Inflammatory macrophage treated with lipopolysaccharide for 1 hour (primary cell): ENCODE measurements at regions not wholly inside any gene's neighbourhood (a gene's known extent, or its start where the extent isn't known, plus 50 kb on each side); places are given as distances from the start of the nearest gene placed in this dataset.
"Not testable (repeated sequence)": the region's sequence is repeated elsewhere in the genome, so short reads cannot be mapped to it uniquely, and the experiment has no call there.

Source experiments
- DNase-seq, 2 donors: peaks; one replicate each; pipeline ENCODE4 v3.0.0-alpha.2; 2020 to 2022

GRCh38 chr14:51351997-51352396 is 112.0 kb downstream of the TMX1 start:
- no peak for DNase-seq

GRCh38 chr14:51353901-51354300 is 113.9 kb downstream of the TMX1 start:
- no peak for DNase-seq

- DNase-seq, result no peak
Measured at GRCh38 chr14:51354846-51355245, 114.8 kb downstream of the TMX1 start.

- DNase-seq, result no peak
Measured at GRCh38 chr14:51356381-51356780, 116.3 kb downstream of the TMX1 start.

GRCh38 chr14:51357250-51357649 is 117.2 kb downstream of the TMX1 start:
- no peak for DNase-seq

GRCh38 chr14:51360592-51360991 is 120.5 kb downstream of the TMX1 start:
- DNase-seq, result no peak

GRCh38 chr14:51365241-51365965 is 125.4 kb downstream of the TMX1 start:
- DNase-seq, result no peak

GRCh38 chr14:51366460-51366859 is 126.4 kb downstream of the TMX1 start:
- DNase-seq, result not testable (repeated sequence)

GRCh38 chr14:51366866-51367599 is 127.0 kb downstream of the TMX1 start:
- not testable (repeated sequence) for DNase-seq

- DNase-seq, result no peak
Measured at GRCh38 chr14:51367600-51367931, 127.5 kb downstream of the TMX1 start.

GRCh38 chr14:51368721-51369163 is 128.7 kb downstream of the TMX1 start:
- DNase-seq, result no peak

GRCh38 chr14:51369814-51370213 is 129.8 kb downstream of the TMX1 start:
- DNase-seq, result peak; percentile 2 to 33

- no peak for DNase-seq
Measured at GRCh38 chr14:51370758-51371386, 130.8 kb downstream of the TMX1 start.

- DNase-seq, result not testable (repeated sequence)
Measured at GRCh38 chr14:51377186-51377585, 137.1 kb downstream of the TMX1 start.

- no peak for DNase-seq
Measured at GRCh38 chr14:51382506-51382905, 142.5 kb downstream of the TMX1 start.

GRCh38 chr14:51386411-51386810 is 146.4 kb downstream of the TMX1 start:
- DNase-seq, result no peak

GRCh38 chr14:51386983-51387735 is 147.1 kb downstream of the TMX1 start:
- DNase-seq, result peak in 1 of 2 donors; percentile 8

- DNase-seq, result no peak
Measured at GRCh38 chr14:51392416-51392815, 152.4 kb downstream of the TMX1 start.

GRCh38 chr14:51394384-51394783 is 154.3 kb downstream of the TMX1 start:
- no peak for DNase-seq

- DNase-seq, result no peak
Measured at GRCh38 chr14:51394804-51395203, 154.8 kb downstream of the TMX1 start.

GRCh38 chr14:51395361-51395849 is 155.4 kb downstream of the TMX1 start:
- DNase-seq, result no peak

- DNase-seq, result no peak
Measured at GRCh38 chr14:51396222-51396815, 156.3 kb downstream of the TMX1 start.

GRCh38 chr14:51398898-51399297 is 158.9 kb downstream of the TMX1 start:
- DNase-seq, result no peak
